Pancreas (tissue), 10 donors: ENCODE measurements at regions not wholly inside any gene's neighbourhood (a gene's known extent, or its start where the extent isn't known, plus 50 kb on each side); places are given as distances from the start of the nearest gene placed in this dataset.

Experiments
- ATAC-seq, 4 donors: fragments of 200-7000 bp; cut with Tn5 transposase; one replicate each; pipeline versions ENCODE4 v1.8.0 to v1.9.1; 2020; ENCODE audit warnings: mild to moderate bottlenecking in 4 of 4, moderate library complexity in 4 of 4
- DNase-seq, 6 donors: peaks; one replicate each; pipeline ENCODE4 v3.0.0-alpha.2; 2020
- FAIRE-seq: peaks from 2 replicates; lab custom pipeline; 2012; peaks lifted over from hg19 to GRCh38; lab: Jason Lieb, UNC
- H3K27ac ChIP-seq, 4 donors: fragments of 200-600 bp; sonication (generic); 1 replicate in 3 of 4; 2 replicates in 1 of 4; pipeline versions ENCODE4 v1.5.0 to v1.8.0; 2020
- H3K27me3 ChIP-seq, 4 donors: fragments of 200-600 bp; one replicate each; pipeline ENCODE4 v1.8.0; 2021
- H3K36me3 ChIP-seq, 3 donors: fragments of 200-600 bp; sonication (generic) in 1 of 3; one replicate each; pipeline versions ENCODE4 v1.5.0 to v1.8.0; 2020 to 2021
- H3K4me1 ChIP-seq, 3 donors: fragments of 200-600 bp; one replicate each; pipeline ENCODE4 v1.8.0; 2021
- H3K4me3 ChIP-seq, 4 donors: fragments of 200-600 bp; sonication (generic) in 2 of 4; one replicate each; pipeline versions ENCODE4 v1.5.0 to v1.8.0; 2020 to 2021
- H3K9me3 ChIP-seq, 4 donors: fragments of 200-600 bp; one replicate each; pipeline ENCODE4 v1.8.0; 2021
- WGBS, 2 donors: extraction: QIAGEN DNeasy Blood & Tissue Kit; methylation state at CpG; one replicate each; pipeline ENCODE4 v1.1.7; 2013; 5-methylcytosine and 5-hydroxymethylcytosine counted together
- intact Hi-C, 3 donors: fragments of 100-400 bp; cut with DNase I; formaldehyde crosslinking; loops; one replicate each; pipeline versions ENCODE4 v1.11.1 to v1.14.2; 2022
- TF ChIP-seq, protein P1 (sequence below), 4 donors: fragments of 200-600 bp; sonication (generic) in 3 of 4; IDR thresholded peaks; one replicate each; pipeline versions ENCODE4 v1.5.0 to v1.8.0; 2021; ENCODE audit warnings: antibody characterized with exemption in 4 of 4
- donor health status: healthy with polysubstance abuse.
- donor health status: DM: no; HTN: no; CAD: no; lungs with moderate emphysema.
- donor health status: DM: no; HTN: no; CAD: no.
- donor health status: control.
- donor health status: control.
- donor health status: Bipolar disorder and iron deficiency.
- donor health status: DM: yes; HTN: yes; CAD: no.
- donor health status: DM: no; HTN: no; CAD: no.
- donor health status: DM: no; HTN: no; CAD: no.
- donor health status: DM: yes; HTN: yes; CAD: no.

DNA sequence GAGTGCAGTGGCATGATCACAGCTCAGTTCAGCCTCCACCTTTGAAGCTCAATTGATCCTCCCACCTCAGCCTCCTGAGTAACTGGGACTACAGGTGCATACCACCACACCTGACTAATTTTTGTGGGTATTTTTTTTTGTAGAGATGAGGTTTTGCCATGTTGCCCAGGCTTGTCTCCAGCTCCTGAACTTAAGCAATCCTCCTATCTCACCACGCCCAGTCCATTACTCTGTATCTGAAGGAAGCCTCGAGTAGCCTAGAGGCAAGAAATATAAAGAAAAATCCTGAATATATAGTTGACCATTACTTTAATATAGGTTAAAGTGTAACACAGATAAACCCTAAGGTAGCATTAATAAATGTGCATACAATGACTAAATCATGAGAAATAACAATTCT is 686.8 kb upstream of the PIK3C3 start:
- no peak for ATAC-seq

GRCh38 chr18:41266616-41267015 is 688.4 kb upstream of the PIK3C3 start:
- TF ChIP-seq, protein P1, sequence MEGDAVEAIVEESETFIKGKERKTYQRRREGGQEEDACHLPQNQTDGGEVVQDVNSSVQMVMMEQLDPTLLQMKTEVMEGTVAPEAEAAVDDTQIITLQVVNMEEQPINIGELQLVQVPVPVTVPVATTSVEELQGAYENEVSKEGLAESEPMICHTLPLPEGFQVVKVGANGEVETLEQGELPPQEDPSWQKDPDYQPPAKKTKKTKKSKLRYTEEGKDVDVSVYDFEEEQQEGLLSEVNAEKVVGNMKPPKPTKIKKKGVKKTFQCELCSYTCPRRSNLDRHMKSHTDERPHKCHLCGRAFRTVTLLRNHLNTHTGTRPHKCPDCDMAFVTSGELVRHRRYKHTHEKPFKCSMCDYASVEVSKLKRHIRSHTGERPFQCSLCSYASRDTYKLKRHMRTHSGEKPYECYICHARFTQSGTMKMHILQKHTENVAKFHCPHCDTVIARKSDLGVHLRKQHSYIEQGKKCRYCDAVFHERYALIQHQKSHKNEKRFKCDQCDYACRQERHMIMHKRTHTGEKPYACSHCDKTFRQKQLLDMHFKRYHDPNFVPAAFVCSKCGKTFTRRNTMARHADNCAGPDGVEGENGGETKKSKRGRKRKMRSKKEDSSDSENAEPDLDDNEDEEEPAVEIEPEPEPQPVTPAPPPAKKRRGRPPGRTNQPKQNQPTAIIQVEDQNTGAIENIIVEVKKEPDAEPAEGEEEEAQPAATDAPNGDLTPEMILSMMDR (IDR thresholded peaks at IDR 0.05) = no peak
- H3K4me1 ChIP-seq = no peaks in the 10 kb centered on the region
- ATAC-seq (no peak), FAIRE-seq (no peak), DNase-seq (no peak)
- no peak overlapping the region for H3K4me3 ChIP-seq
- no peak overlapping the region for H3K27ac ChIP-seq
- 62 to 66% methylated on average over 3 of the region's 3 CpGs for WGBS, 2 donors
- H3K9me3 ChIP-seq = no peaks in the 10 kb centered on the region
- intact Hi-C loops = no loop called here
- H3K27me3 ChIP-seq = no peaks in the 10 kb centered on the region
- no peaks in the 10 kb centered on the region for H3K36me3 ChIP-seq

More for the DNA sequence above, 686.8 kb upstream of the PIK3C3 start:
- no peak for DNase-seq
- no peak overlapping the region for H3K27ac ChIP-seq
- TF ChIP-seq, protein P1 (IDR thresholded peaks at IDR 0.05) = no peak
- H3K36me3 ChIP-seq = no peaks in the 10 kb centered on the region
- no peak overlapping the region for H3K4me3 ChIP-seq
- WGBS, 2 donors = 45 to 69% methylated on average over 2 of the region's 2 CpGs
- H3K27me3 ChIP-seq = no peaks in the 10 kb centered on the region
- no peak for FAIRE-seq
- no peaks in the 10 kb centered on the region for H3K9me3 ChIP-seq
- intact Hi-C loops = no loop called here
- H3K4me1 ChIP-seq = no peaks in the 10 kb centered on the region

DNA sequence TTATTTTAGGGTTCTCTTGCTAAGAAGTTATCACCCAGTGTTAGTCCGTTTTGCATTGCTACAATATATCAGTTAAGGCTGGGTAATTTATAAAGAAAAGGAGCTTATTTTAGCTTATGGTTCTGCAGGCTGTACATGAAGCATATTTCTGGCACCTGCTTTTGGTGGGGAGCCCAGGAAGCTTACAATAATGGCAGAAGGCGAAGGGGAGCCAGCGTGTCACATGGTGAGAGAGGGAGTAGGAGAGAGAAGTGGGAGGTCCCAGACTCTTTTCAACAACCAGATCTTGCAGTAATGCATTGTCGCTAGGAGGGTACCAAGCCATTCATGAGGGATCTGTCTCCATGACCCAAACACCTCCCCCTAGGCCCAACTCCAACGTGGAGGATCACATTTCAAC is 688.8 kb upstream of the PIK3C3 start:
- intact Hi-C loops = no loop called here
- ATAC-seq (no peak), DNase-seq (no peak), FAIRE-seq (no peak)
- H3K27me3 ChIP-seq = no peaks in the 10 kb centered on the region
- TF ChIP-seq, protein P1 (IDR thresholded peaks at IDR 0.05) = no peak
- 50 to 78% methylated on average over 5 of the region's 5 CpGs for WGBS, 2 donors
- no peaks in the 10 kb centered on the region for H3K36me3 ChIP-seq
- H3K9me3 ChIP-seq = no peaks in the 10 kb centered on the region
- H3K27ac ChIP-seq = no peak overlapping the region
- no peaks in the 10 kb centered on the region for H3K4me1 ChIP-seq
- H3K4me3 ChIP-seq = no peak overlapping the region

- Histone ChIP-seq H3K27me3 (no peaks in the 10 kb centered on the region), H3K9me3 (no peaks in the 10 kb centered on the region), H3K4me3 (no peak overlapping the region), H3K4me1 (no peaks in the 10 kb centered on the region), H3K27ac (no peak overlapping the region), H3K36me3 (no peaks in the 10 kb centered on the region)
- ATAC-seq (no peak), DNase-seq (no peak), FAIRE-seq (no peak)
- TF ChIP-seq, protein P1 (IDR thresholded peaks at IDR 0.05) = no peak
- intact Hi-C loops = no loop called here
- WGBS, 2 donors = 17 to 29% methylated on average over 2 of the region's 2 CpGs
Measured at GRCh38 chr18:41265047-41265446, 690.0 kb upstream of the PIK3C3 start.

DNA sequence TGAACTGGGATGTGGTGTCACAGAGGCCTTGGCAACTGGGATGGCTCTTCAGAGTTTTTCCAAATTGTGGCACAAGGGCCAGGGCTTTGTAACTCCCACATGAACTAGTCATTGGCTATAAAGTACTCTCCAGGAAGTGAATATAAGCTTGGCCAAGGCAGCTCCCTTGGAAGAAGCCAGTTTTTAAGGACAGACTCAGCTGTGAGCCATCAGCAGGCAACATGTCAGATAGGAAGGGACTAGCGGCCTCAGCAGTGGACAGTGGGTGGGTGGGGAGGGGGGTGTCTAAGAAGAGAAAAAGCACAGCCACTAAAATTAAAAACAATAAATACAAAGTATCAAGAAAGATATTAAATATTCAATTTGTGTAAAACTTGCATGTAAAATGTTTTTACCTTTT is 691.1 kb upstream of the PIK3C3 start:
- DNase-seq = no peak
- FAIRE-seq = no peak
- Histone ChIP-seq H3K4me1 (no peaks in the 10 kb centered on the region), H3K9me3 (no peaks in the 10 kb centered on the region), H3K27me3 (no peaks in the 10 kb centered on the region), H3K36me3 (no peaks in the 10 kb centered on the region), H3K4me3 (no peak overlapping the region), H3K27ac (no peak overlapping the region)
- intact Hi-C loops = no loop called here
- 46 to 64% methylated on average over 1 of the region's 1 CpG for WGBS, 2 donors
- ATAC-seq = no peak
- TF ChIP-seq, protein P1 (IDR thresholded peaks at IDR 0.05) = no peak
